H9 (cell line): ENCODE measurements at regions not wholly inside any gene's neighbourhood (a gene's known extent, or its start where the extent isn't known, plus 50 kb on each side); places are given as distances from the start of the nearest gene placed in this dataset.

ENCODE experiments used
- DNase-seq: peaks from one replicate; pipeline ENCODE4 v3.0.0-alpha.2; 2017
- H2AFZ ChIP-seq: one replicate; pipeline ENCODE4 v1.6.1; 2013; ENCODE audit warnings: mild to moderate bottlenecking, low read length, control low read depth, moderate library complexity
- H2AK5ac ChIP-seq: 2 replicates; pipeline ENCODE4 v1.6.1; 2013; ENCODE audit warnings: low read length, control low read depth, mixed read lengths; ENCODE audit not compliant: insufficient read length
- H2BK120ac ChIP-seq: one replicate; pipeline ENCODE4 v1.6.1; 2013; ENCODE audit warnings: low read depth, mild to moderate bottlenecking, low read length, control low read depth, inconsistent platforms; ENCODE audit not compliant: poor library complexity, severe bottlenecking
- H2BK12ac ChIP-seq: 2 replicates; pipeline ENCODE4 v1.6.1; 2013; ENCODE audit warnings: low read length, control low read depth, mixed read lengths, low read depth; ENCODE audit not compliant: insufficient read length
- H2BK15ac ChIP-seq: 2 replicates; pipeline ENCODE4 v1.6.1; 2013; ENCODE audit warnings: low read depth, low read length, control low read depth
- H2BK20ac ChIP-seq: one replicate; pipeline ENCODE4 v1.6.1; 2013; ENCODE audit warnings: low read depth, mild to moderate bottlenecking, low read length, control low read depth, inconsistent platforms; ENCODE audit not compliant: poor library complexity, severe bottlenecking
- H2BK5ac ChIP-seq: 2 replicates; pipeline ENCODE4 v1.6.1; 2013; ENCODE audit warnings: low read length, control low read depth, mixed read lengths; ENCODE audit not compliant: insufficient read length
- H3K14ac ChIP-seq: 2 replicates; pipeline ENCODE4 v1.6.1; 2013; ENCODE audit warnings: low read length, control low read depth; ENCODE audit not compliant: insufficient read depth
- H3K18ac ChIP-seq: 2 replicates; pipeline ENCODE4 v1.6.1; 2013; ENCODE audit warnings: low read depth, mild to moderate bottlenecking, mixed read lengths, low read length, control low read depth; ENCODE audit not compliant: insufficient read length
- H3K23ac ChIP-seq: 2 replicates; pipeline ENCODE4 v1.6.1; 2013; ENCODE audit warnings: low read length, control low read depth, mixed read lengths, low read depth; ENCODE audit not compliant: insufficient read length
- H3K23me2 ChIP-seq: 2 replicates; pipeline ENCODE4 v1.6.1; 2013; ENCODE audit warnings: low read depth, mild to moderate bottlenecking, mixed read lengths, low read length, control low read depth; ENCODE audit not compliant: insufficient read length, poor library complexity, severe bottlenecking
- H3K27ac ChIP-seq: 2 replicates; pipeline ENCODE4 v1.5.1; 2013; ENCODE audit warnings: low read length, control low read depth, mixed read lengths, low read depth; ENCODE audit not compliant: insufficient read length
- H3K27me3 ChIP-seq: 2 replicates; pipeline ENCODE4 v1.6.1; 2013; ENCODE audit warnings: low read length, control low read depth, inconsistent platforms; ENCODE audit not compliant: insufficient read depth
- H3K4ac ChIP-seq: 2 replicates; pipeline ENCODE4 v1.6.1; 2013; ENCODE audit warnings: low read depth, mild to moderate bottlenecking, control low read depth, inconsistent platforms, low read length, moderate library complexity
- H3K4me1 ChIP-seq: 2 replicates; pipeline ENCODE4 v1.6.1; 2013; ENCODE audit warnings: low read length, control low read depth, inconsistent platforms; ENCODE audit not compliant: insufficient read depth
- H3K4me2 ChIP-seq: 2 replicates; pipeline ENCODE4 v1.6.1; 2013; ENCODE audit warnings: low read length, control low read depth, mixed read lengths; ENCODE audit not compliant: insufficient read length, insufficient read depth
- H3K56ac ChIP-seq: 2 replicates; pipeline ENCODE4 v1.6.1; 2013; ENCODE audit warnings: low read depth, mild to moderate bottlenecking, mixed read lengths, low read length, control low read depth; ENCODE audit not compliant: insufficient read length
- H3K79me1 ChIP-seq: 2 replicates; pipeline ENCODE4 v1.6.1; 2013; ENCODE audit warnings: low read depth, mild to moderate bottlenecking, moderate library complexity, low read length, control low read depth, inconsistent platforms; ENCODE audit not compliant: insufficient read depth, poor library complexity, severe bottlenecking
- H3K79me2 ChIP-seq: 2 replicates; pipeline ENCODE4 v1.6.1; 2013; ENCODE audit warnings: low read length, control low read depth, inconsistent platforms; ENCODE audit not compliant: insufficient read depth
- H3K9ac ChIP-seq: 2 replicates; pipeline ENCODE4 v1.6.1; 2013; ENCODE audit warnings: low read length, control low read depth, mixed read lengths; ENCODE audit not compliant: insufficient read length; ENCODE audit errors: extremely low read depth
- H3K9me3 ChIP-seq: one replicate; pipeline ENCODE4 v1.6.1; 2013; ENCODE audit warnings: low read depth, low read length, inconsistent platforms; ENCODE audit not compliant: control insufficient read depth
- H3T11ph ChIP-seq: one replicate; pipeline ENCODE4 v1.6.1; 2013; ENCODE audit warnings: mild to moderate bottlenecking, low read length, control low read depth, inconsistent platforms
- H4K20me1 ChIP-seq: one replicate; pipeline ENCODE4 v1.6.1; 2013; ENCODE audit not compliant: control insufficient read depth, insufficient read length, insufficient read depth
- H4K5ac ChIP-seq: 2 replicates; pipeline ENCODE4 v1.6.1; 2013; ENCODE audit warnings: low read depth, mild to moderate bottlenecking, mixed read lengths, low read length, control low read depth; ENCODE audit not compliant: insufficient read length
- H4K8ac ChIP-seq: replicated peaks from 2 replicates; pipeline ENCODE4 v1.6.1; 2013; ENCODE audit warnings: low read length, control low read depth, mixed read lengths, low read depth; ENCODE audit not compliant: insufficient read length
- H4K91ac ChIP-seq: 2 replicates; pipeline ENCODE4 v1.6.1; 2013; ENCODE audit warnings: low read depth, mild to moderate bottlenecking, moderate library complexity, mixed read lengths, low read length, control low read depth; ENCODE audit not compliant: insufficient read length
- H3K27ac Mint-ChIP-seq, 3 experiments: 2 replicates in 2 of 3; 3 replicates in 1 of 3; pipeline ENCODE4 v1.8.0; 2020 to 2021; ENCODE audit warnings: mixed read lengths in 3 of 3, mild to moderate bottlenecking in 1 of 3, moderate library complexity in 1 of 3
- H3K27me3 Mint-ChIP-seq: 2 replicates; pipeline ENCODE4 v1.8.0; 2021; ENCODE audit warnings: low read depth, mild to moderate bottlenecking, moderate library complexity, mixed read lengths
- H3K36me3 Mint-ChIP-seq, 3 experiments: 2 replicates in 2 of 3; 3 replicates in 1 of 3; pipeline ENCODE4 v1.8.0; 2020 to 2021; ENCODE audit warnings: low read depth in 3 of 3, mixed read lengths in 3 of 3; ENCODE audit not compliant: insufficient read depth in 1 of 3
- H3K4me1 Mint-ChIP-seq, 2 experiments: 2 replicates each; pipeline ENCODE4 v1.8.0; 2020; ENCODE audit warnings: mixed read lengths in 2 of 2
- H3K4me3 Mint-ChIP-seq, 2 experiments: 2 replicates in 1 of 2; 3 replicates in 1 of 2; pipeline ENCODE4 v1.8.0; 2020 to 2021; ENCODE audit warnings: mild to moderate bottlenecking in 2 of 2, mixed read lengths in 2 of 2, moderate library complexity in 1 of 2
- H3K9me3 Mint-ChIP-seq, 2 experiments: 2 replicates in 1 of 2; 3 replicates in 1 of 2; pipeline ENCODE4 v1.8.0; 2020; ENCODE audit warnings: mild to moderate bottlenecking in 2 of 2, mixed read lengths in 2 of 2, moderate library complexity in 1 of 2
- WGBS: extraction: QIAGEN DNeasy Blood & Tissue Kit; methylation state at CpG from one replicate; pipeline ENCODE4 v1.1.7; 2013; ENCODE audit warnings: missing lambda C conversion rate, low lambda C conversion rate, mixed read lengths; ENCODE audit not compliant: insufficient read length; ENCODE audit errors: extremely low coverage; 5-methylcytosine and 5-hydroxymethylcytosine counted together
- TF ChIP-seq, protein P1 (sequence below): fragments of 200-600 bp; sonication (generic); conservative IDR thresholded peaks from 3 replicates; pipeline ENCODE4 v1.8.0; 2021; ENCODE audit warnings: antibody characterized with exemption, mild to moderate bottlenecking

DNA sequence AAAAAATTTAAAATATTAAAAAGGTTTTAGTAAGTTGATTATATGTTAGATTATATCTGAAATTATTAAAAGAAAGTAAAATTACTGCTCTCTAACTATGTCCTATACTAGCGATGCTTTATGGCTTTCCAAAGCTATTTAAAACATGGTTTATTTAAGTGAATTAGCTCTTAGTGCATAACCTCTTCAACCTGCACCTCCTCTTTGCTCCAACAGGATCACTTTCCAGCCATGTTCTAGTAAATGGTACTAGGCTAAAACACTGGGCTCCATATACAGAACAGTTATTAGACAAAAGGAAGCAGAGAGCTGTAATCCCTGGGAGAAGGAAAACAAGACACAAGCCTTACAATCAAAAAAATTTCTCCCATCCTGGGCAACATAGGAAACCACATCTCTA, 314.9 kb upstream of the ECI2 start:
- H2BK5ac ChIP-seq: no peak overlapping the region
- H3K4me3 Mint-ChIP-seq: no peak overlapping the region
- WGBS: no CpG with 5 or more reads among the region's 1 CpG

More for the DNA sequence above, 314.9 kb upstream of the ECI2 start:
- Histone ChIP-seq H4K91ac (no peak overlapping the region), H2BK120ac (no peak overlapping the region), H3K23ac (no peak overlapping the region), H3K23me2 (peaks cover 3% of the 10 kb centered on the region), H3K27ac (no peak overlapping the region), H3K4me2 (no peak overlapping the region), H3K79me2 (no peaks in the 10 kb centered on the region), H4K5ac (no peak overlapping the region), H2BK12ac (no peak overlapping the region), H3K79me1 (no peaks in the 10 kb centered on the region), H4K8ac (no peak overlapping the region), H3K4me1 (no peaks in the 10 kb centered on the region; the same call in 1 of the 2 replicates), H3T11ph (no peak overlapping the region), H2AK5ac (no peak overlapping the region), H2AFZ (no peak overlapping the region), H3K14ac (no peak overlapping the region), H3K9me3 (no peaks in the 10 kb centered on the region), H2BK15ac (no peak overlapping the region), H3K4ac (no peak overlapping the region), H3K18ac (no peak overlapping the region), H3K56ac (no peak overlapping the region), H3K9ac (no peak overlapping the region), H2BK20ac (no peak overlapping the region), H4K20me1 (no peaks in the 10 kb centered on the region), H3K27me3 (no peaks in the 10 kb centered on the region)
- no peak overlapping the region for H3K27ac Mint-ChIP-seq
- TF ChIP-seq, protein P1, sequence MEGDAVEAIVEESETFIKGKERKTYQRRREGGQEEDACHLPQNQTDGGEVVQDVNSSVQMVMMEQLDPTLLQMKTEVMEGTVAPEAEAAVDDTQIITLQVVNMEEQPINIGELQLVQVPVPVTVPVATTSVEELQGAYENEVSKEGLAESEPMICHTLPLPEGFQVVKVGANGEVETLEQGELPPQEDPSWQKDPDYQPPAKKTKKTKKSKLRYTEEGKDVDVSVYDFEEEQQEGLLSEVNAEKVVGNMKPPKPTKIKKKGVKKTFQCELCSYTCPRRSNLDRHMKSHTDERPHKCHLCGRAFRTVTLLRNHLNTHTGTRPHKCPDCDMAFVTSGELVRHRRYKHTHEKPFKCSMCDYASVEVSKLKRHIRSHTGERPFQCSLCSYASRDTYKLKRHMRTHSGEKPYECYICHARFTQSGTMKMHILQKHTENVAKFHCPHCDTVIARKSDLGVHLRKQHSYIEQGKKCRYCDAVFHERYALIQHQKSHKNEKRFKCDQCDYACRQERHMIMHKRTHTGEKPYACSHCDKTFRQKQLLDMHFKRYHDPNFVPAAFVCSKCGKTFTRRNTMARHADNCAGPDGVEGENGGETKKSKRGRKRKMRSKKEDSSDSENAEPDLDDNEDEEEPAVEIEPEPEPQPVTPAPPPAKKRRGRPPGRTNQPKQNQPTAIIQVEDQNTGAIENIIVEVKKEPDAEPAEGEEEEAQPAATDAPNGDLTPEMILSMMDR: no peak
- DNase-seq: no peak
- H3K36me3 Mint-ChIP-seq: peaks cover 4 to 14% (median 10%) of the 10 kb centered on the region in 3 experiments; a peak in 4 of 7 replicates
- no peaks in the 10 kb centered on the region; the same call in 1 of the 2 replicates for H3K27me3 Mint-ChIP-seq
- no peaks in the 10 kb centered on the region for H3K4me1 Mint-ChIP-seq
- H3K9me3 Mint-ChIP-seq: peaks cover 13 to 15% of the 10 kb centered on the region in 2 experiments
